ENCODE measurements at regions not wholly inside any gene's neighbourhood (a gene's known extent, or its start where the extent isn't known, plus 50 kb on each side); places are given as distances from the start of the nearest gene placed in this dataset.
A peak's percentile ranks its signal among the peaks of the same experiment; 100 is the strongest.

DNA sequence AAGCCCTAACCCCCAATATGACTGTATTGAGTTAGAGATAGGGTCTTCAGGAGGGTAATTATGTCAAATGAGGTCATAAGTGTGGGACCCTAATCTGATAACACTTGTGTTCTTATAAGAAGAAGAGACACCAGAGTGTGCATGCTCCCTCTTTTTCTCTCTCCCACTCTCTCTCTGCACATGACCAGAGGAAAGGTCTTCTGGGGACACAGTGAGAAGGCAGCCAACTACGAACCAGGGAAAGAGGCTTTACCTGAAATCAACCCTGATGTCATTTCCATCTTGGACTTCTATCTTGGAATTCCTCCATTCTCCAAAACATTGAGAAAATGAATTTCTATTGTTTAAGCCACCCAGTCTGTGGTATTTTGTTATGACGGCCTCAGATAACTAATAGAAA, 97.2 kb upstream of the MAD2L1 start:
- H3K9ac ChIP-seq (ENCODE audit: insufficient read length) = no peak overlapping the region
- DNase-seq (ENCODE audit: low read depth, low spot score) = no peak
- no peaks in the 10 kb centered on the region for H3K9me3 ChIP-seq (ENCODE audit: low read depth, low read length)
- H3K27ac ChIP-seq = no peak overlapping the region
- H3K4me3 ChIP-seq = no peak overlapping the region
- TF ChIP-seq POLR2AphosphoS5 (IDR thresholded peaks at IDR 0.05; ENCODE audit: borderline replicate concordance, low read depth, low read length) (no peak), FOXP2 (optimal IDR thresholded peaks at IDR 0.05; ENCODE audit: control extremely low read depth, extremely low read length, insufficient read depth) (no peak), EZH2 (IDR thresholded peaks at IDR 0.05) (no peak)
- no peaks in the 10 kb centered on the region for H3K36me3 ChIP-seq (ENCODE audit: insufficient read depth, low read length)

DNA sequence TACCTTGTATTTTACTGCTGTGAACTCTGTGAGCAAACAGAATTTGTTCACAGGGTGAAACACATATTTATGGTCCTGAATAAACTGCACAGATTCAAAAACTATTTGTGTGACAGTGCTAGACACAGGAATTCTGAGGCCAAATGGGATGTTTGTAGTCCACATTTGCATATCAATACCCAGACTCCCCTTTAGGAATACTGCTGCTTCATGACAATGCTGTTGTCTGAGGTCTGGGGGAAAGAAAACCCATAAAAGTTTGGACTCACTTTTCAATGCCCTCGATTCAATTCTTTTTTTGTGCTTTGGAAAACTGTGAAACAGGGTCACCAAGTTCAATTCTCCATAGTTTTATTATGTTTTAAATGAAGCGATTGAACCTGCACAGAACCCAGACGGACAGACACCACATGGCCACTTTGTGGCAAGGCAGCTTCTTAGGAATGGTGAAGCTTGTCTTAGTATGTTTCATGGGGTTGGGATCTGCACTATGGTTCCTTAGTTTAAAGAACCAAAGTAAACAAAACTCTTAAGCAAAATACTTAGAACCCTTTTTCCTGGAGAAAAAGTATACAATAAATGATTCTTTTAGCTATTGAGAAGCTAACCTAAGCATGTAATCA, 92.3 kb upstream of the MAD2L1 start:
- no peak for TF ChIP-seq FOXP2 (optimal IDR thresholded peaks at IDR 0.05; ENCODE audit: control extremely low read depth, extremely low read length, insufficient read depth)
- no peak for TF ChIP-seq EZH2 (IDR thresholded peaks at IDR 0.05)
- no peak for TF ChIP-seq POLR2AphosphoS5 (IDR thresholded peaks at IDR 0.05; ENCODE audit: borderline replicate concordance, low read depth, low read length)
- no peak for DNase-seq (ENCODE audit: low read depth, low spot score)
- no peak overlapping the region for H3K4me3 ChIP-seq
- no peak overlapping the region for H3K27ac ChIP-seq
- H3K9ac ChIP-seq (ENCODE audit: insufficient read length) = no peak overlapping the region
- H3K36me3 ChIP-seq (ENCODE audit: insufficient read depth, low read length) = no peaks in the 10 kb centered on the region
- H3K9me3 ChIP-seq (ENCODE audit: low read depth, low read length) = no peaks in the 10 kb centered on the region

DNA sequence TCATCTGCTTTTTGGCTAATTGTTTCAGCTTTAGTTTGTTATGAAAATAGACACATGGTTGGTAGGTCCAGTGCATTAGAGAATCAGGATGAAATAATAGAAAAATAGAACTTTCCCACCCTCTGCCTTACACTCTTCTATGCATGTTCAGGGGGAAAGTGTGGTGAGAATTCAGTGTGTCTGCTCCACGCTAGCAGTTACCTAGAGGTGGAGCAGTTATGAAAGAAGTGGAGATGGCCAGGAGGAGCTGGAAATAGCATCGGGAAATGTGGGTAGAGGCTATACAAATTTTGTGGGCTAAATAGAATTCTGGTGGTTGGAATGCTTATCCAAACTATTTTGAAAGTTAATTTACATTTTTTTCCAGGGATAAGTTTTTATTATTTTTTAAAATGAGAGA, 91.4 kb upstream of the MAD2L1 start:
- TF ChIP-seq POLR2AphosphoS5 (IDR thresholded peaks at IDR 0.05; ENCODE audit: borderline replicate concordance, low read depth, low read length) (no peak), FOXP2 (optimal IDR thresholded peaks at IDR 0.05; ENCODE audit: control extremely low read depth, extremely low read length, insufficient read depth) (no peak), EZH2 (IDR thresholded peaks at IDR 0.05) (no peak)
- Histone ChIP-seq H3K36me3 (ENCODE audit: insufficient read depth, low read length) (no peaks in the 10 kb centered on the region), H3K9ac (ENCODE audit: insufficient read length) (no peak overlapping the region), H3K9me3 (ENCODE audit: low read depth, low read length) (no peaks in the 10 kb centered on the region), H3K4me3 (no peak overlapping the region), H3K27ac (no peak overlapping the region)
- no peak for DNase-seq (ENCODE audit: low read depth, low spot score)

DNA sequence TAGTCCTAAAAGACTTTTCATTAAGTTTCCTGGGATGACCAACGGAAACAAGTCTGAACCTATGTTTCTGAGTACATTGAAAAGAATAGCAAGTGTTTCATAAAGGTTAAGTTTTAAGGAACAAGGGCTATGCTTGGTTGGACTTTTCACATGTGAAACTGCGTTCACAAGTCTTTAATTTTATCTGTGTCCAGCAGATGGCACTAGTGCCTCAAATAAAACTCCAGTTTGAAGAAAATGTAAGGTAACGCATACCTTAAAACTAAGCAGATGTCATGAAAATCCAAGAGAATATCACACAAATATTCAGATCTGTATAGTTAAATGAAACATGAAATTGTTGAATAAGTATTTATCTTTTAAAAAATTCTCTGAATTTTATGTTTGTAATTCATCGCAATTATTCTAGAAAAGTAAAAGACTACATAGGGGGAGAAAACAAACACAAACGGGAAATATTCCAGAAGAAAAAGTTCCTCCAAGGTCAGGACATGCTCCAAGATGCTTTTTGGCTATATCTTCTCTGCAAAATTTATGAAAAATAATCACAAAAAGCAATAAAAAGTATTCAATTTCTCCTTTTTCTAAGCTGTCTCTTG, 89.6 kb upstream of the MAD2L1 start:
- Histone ChIP-seq H3K27ac (no peak overlapping the region), H3K36me3 (ENCODE audit: insufficient read depth, low read length) (no peaks in the 10 kb centered on the region), H3K4me3 (no peak overlapping the region), H3K9me3 (ENCODE audit: low read depth, low read length) (no peaks in the 10 kb centered on the region), H3K9ac (ENCODE audit: insufficient read length) (no peak overlapping the region)
- TF ChIP-seq FOXP2 (optimal IDR thresholded peaks at IDR 0.05; ENCODE audit: control extremely low read depth, extremely low read length, insufficient read depth) (no peak), POLR2AphosphoS5 (IDR thresholded peaks at IDR 0.05; ENCODE audit: borderline replicate concordance, low read depth, low read length) (no peak), EZH2 (IDR thresholded peaks at IDR 0.05) (no peak)
- DNase-seq (ENCODE audit: low read depth, low spot score) = peak; percentile 77

DNA sequence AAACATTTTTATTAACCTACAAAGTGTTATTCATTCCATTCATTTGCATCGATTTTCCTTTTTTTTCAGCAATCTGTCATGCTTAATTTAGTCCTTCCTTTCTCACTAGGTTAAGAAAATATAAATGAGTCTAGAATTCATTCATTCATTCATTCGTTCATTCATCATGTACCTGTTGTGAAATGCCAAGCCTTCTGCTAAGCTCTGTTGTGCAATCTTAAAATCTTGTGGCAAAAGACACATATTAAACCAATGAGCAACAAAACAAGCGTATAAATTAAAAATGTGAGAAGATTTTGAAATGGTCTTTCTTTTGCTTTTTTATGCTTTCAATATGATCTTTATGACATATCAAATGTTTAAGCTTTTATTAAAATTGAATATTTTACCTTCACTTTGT, 88.6 kb upstream of the MAD2L1 start:
- DNase-seq (ENCODE audit: low read depth, low spot score) = no peak
- no peak for TF ChIP-seq FOXP2 (optimal IDR thresholded peaks at IDR 0.05; ENCODE audit: control extremely low read depth, extremely low read length, insufficient read depth)
- no peak for TF ChIP-seq EZH2 (IDR thresholded peaks at IDR 0.05)
- no peak for TF ChIP-seq POLR2AphosphoS5 (IDR thresholded peaks at IDR 0.05; ENCODE audit: borderline replicate concordance, low read depth, low read length)

DNA sequence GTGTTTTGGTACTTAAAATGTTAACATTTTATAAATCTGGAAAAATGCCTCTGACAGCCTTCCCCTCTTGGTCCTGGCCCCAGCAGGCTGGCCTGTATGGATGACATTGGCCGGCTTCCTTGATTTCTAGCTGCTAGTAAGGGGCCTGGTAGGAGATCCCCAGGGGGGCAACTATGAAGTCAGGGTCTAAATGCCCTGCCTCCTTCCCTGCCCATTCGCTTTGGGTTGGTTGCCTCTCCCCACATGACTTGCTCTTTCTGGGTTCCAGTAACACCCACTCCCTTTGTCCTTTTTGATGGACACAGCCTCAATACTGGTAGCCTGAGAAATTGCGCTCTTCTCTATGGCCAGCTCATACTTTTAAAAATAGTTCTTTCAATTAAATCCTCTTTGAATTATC, 78.0 kb upstream of the MAD2L1 start:
- Histone ChIP-seq H3K27ac (no peak overlapping the region), H3K4me3 (no peak overlapping the region), H3K36me3 (ENCODE audit: insufficient read depth, low read length) (no peaks in the 10 kb centered on the region), H3K9me3 (ENCODE audit: low read depth, low read length) (no peaks in the 10 kb centered on the region), H3K9ac (ENCODE audit: insufficient read length) (no peak overlapping the region)
- DNase-seq (ENCODE audit: low read depth, low spot score) = no peak
- TF ChIP-seq EZH2 (IDR thresholded peaks at IDR 0.05) (no peak), POLR2AphosphoS5 (IDR thresholded peaks at IDR 0.05; ENCODE audit: borderline replicate concordance, low read depth, low read length) (no peak), FOXP2 (optimal IDR thresholded peaks at IDR 0.05; ENCODE audit: control extremely low read depth, extremely low read length, insufficient read depth) (no peak)

More for the DNA sequence above, 88.6 kb upstream of the MAD2L1 start:
- Histone ChIP-seq H3K9ac (ENCODE audit: insufficient read length) (no peak overlapping the region), H3K4me3 (no peak overlapping the region), H3K27ac (no peak overlapping the region), H3K36me3 (ENCODE audit: insufficient read depth, low read length) (no peaks in the 10 kb centered on the region), H3K9me3 (ENCODE audit: low read depth, low read length) (no peaks in the 10 kb centered on the region)

DNA sequence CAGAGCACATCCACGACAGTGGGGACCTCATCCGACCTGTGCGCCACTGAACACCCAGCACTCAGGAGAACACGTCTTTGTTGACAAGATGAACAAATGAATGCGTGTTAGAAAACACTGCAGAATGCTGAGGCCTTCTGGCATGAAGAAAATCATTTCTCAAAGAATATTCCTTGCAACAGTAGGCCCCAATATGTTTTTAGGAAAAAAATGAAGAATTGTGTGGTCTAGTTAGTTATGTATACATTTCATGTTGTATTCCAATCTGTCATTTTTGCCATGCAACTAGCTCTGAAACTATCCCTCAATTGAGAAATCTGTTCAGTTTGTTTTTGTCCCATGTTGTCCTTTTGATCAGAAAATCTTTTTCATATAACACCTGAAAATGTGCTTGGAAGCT, 77.4 kb upstream of the MAD2L1 start:
- Histone ChIP-seq H3K9ac (ENCODE audit: insufficient read length) (no peak overlapping the region), H3K27ac (no peak overlapping the region), H3K4me3 (no peak overlapping the region), H3K9me3 (ENCODE audit: low read depth, low read length) (no peaks in the 10 kb centered on the region), H3K36me3 (ENCODE audit: insufficient read depth, low read length) (no peaks in the 10 kb centered on the region)
- no peak for DNase-seq (ENCODE audit: low read depth, low spot score)
- TF ChIP-seq EZH2 (IDR thresholded peaks at IDR 0.05) (no peak), POLR2AphosphoS5 (IDR thresholded peaks at IDR 0.05; ENCODE audit: borderline replicate concordance, low read depth, low read length) (no peak), FOXP2 (optimal IDR thresholded peaks at IDR 0.05; ENCODE audit: control extremely low read depth, extremely low read length, insufficient read depth) (no peak)

DNA sequence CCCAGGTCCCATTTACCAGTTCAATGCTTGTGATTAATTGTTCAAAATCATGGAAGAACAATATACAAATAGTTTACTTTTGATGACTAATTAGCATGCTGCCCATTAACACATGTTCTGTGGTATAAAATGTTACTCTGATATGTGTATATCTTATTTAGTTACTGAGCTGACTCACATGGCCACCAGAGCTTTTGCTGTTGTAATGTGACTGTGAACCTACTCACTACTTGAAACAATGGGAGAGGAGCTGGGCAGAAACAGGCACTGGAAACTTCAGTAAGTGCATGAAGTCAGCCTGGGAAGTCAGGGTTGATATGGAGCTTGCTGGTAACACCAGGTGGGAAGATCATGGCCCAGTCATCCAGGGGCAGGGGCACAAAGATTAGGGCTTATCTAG, 72.7 kb upstream of the MAD2L1 start:
- TF ChIP-seq POLR2AphosphoS5 (IDR thresholded peaks at IDR 0.05; ENCODE audit: borderline replicate concordance, low read depth, low read length) = no peak
- no peak for TF ChIP-seq EZH2 (IDR thresholded peaks at IDR 0.05)
- no peak for TF ChIP-seq FOXP2 (optimal IDR thresholded peaks at IDR 0.05; ENCODE audit: control extremely low read depth, extremely low read length, insufficient read depth)
- Histone ChIP-seq H3K36me3 (ENCODE audit: insufficient read depth, low read length) (no peaks in the 10 kb centered on the region), H3K4me3 (no peak overlapping the region), H3K27ac (no peak overlapping the region), H3K9ac (ENCODE audit: insufficient read length) (no peak overlapping the region), H3K9me3 (ENCODE audit: low read depth, low read length) (no peaks in the 10 kb centered on the region)
- DNase-seq (ENCODE audit: low read depth, low spot score) = no peak

DNA sequence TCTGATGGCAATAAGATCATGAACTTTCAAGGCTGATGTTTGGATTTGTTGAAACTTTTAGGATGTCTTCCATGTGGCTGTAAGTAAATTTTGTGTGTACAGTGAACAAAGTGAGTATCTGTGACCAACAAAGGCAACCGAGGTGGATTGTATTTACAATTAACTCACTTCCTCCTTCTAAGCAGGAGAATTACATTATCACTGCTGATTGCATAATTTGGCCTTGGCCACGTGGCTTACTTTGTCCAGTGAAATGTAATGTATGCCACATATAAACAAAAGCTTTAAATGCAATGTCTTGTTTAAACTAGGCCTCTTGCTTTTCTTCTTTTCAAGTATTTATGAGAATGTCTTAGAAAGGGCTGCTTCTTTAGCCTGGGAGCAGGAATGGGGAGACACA, 66.3 kb upstream of the MAD2L1 start:
- TF ChIP-seq FOXP2 (optimal IDR thresholded peaks at IDR 0.05; ENCODE audit: control extremely low read depth, extremely low read length, insufficient read depth) (no peak), EZH2 (IDR thresholded peaks at IDR 0.05) (no peak), POLR2AphosphoS5 (IDR thresholded peaks at IDR 0.05; ENCODE audit: borderline replicate concordance, low read depth, low read length) (no peak)
- Histone ChIP-seq H3K4me3 (no peak overlapping the region), H3K36me3 (ENCODE audit: insufficient read depth, low read length) (no peaks in the 10 kb centered on the region), H3K9me3 (ENCODE audit: low read depth, low read length) (no peaks in the 10 kb centered on the region), H3K9ac (ENCODE audit: insufficient read length) (no peak overlapping the region), H3K27ac (no peak overlapping the region)
- no peak for DNase-seq (ENCODE audit: low read depth, low spot score)
